ENCODE measurements at regions not wholly inside any gene's neighbourhood (a gene's known extent, or its start where the extent isn't known, plus 50 kb on each side); places are given as distances from the start of the nearest gene placed in this dataset.

GRCh38 chr9:95724253-95724991 is 151.1 kb upstream of the ERCC6L2 start:
- no peak for DNase-seq

GRCh38 chr9:95722141-95722540 is 153.3 kb upstream of the ERCC6L2 start:
- TF ChIP-seq CTCF (IDR thresholded peaks at IDR 0.05 in 4 of 5, conservative IDR thresholded peaks at IDR 0.05 in 1 of 5) (no peak), POLR2A (IDR thresholded peaks at IDR 0.05) (no peak)
- intact Hi-C loops (cut with DNase I; ENCODE audit: low total_unique reads) (no loop called here), in situ Hi-C loops (cut with MboI; ENCODE audit: low sequenced_read_pairs in 4 of 4) (loop anchor here in 2 of 4 donors (10.0 kb wide), 1 partner anchor 493 kb away; no protein-coding TSS in a partner anchor)
- H3K36me3 ChIP-seq = no peaks in the 10 kb centered on the region
- no peaks in the 10 kb centered on the region for H3K27me3 ChIP-seq
- no peaks in the 10 kb centered on the region for H3K9me3 ChIP-seq
- no peak for DNase-seq
- H3K27ac ChIP-seq = no peak overlapping the region
- no peak overlapping the region for H3K4me3 ChIP-seq
- no peak for ATAC-seq
- H3K4me1 ChIP-seq = no peaks in the 10 kb centered on the region

More at GRCh38 chr9:95724253-95724991, 151.1 kb upstream of the ERCC6L2 start:
- no peaks in the 10 kb centered on the region for H3K27me3 ChIP-seq
- intact Hi-C loops (cut with DNase I; ENCODE audit: low total_unique reads) = no loop called here
- no peaks in the 10 kb centered on the region for H3K36me3 ChIP-seq
- no peak overlapping the region for H3K27ac ChIP-seq
- no peaks in the 10 kb centered on the region for H3K4me1 ChIP-seq
- TF ChIP-seq CTCF (IDR thresholded peaks at IDR 0.05 in 4 of 5, conservative IDR thresholded peaks at IDR 0.05 in 1 of 5) = no peak
- TF ChIP-seq POLR2A (IDR thresholded peaks at IDR 0.05) = no peak
- no peaks in the 10 kb centered on the region for H3K9me3 ChIP-seq
- H3K4me3 ChIP-seq = no peak overlapping the region
- in situ Hi-C loops (cut with MboI; ENCODE audit: low sequenced_read_pairs in 4 of 4) = loop anchor here in 2 of 4 donors (10.0 kb wide), 1 partner anchor 490 kb away; no protein-coding TSS in a partner anchor
- no peak for ATAC-seq

DNA sequence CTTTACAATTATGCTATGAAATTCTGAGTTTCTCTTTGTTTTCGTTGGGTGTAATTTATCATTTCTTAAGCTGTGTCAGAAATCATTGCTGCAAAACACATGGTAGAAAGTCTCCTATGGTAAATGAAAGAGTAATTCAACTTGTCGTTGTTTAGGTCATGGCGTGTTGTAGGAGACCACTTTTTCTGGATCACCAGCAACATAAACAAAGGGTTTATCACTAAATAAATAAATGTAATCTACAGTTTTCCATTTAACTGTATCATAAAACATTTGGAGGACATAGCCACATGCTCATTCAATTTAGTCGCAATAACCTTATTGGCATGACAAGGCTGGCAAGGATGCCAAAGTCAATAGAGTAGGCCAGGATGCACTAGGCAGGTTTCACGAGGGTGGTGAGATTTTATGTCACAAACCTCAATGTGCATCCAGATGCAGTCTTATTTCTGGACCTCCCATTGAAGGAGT is 154.4 kb upstream of the ERCC6L2 start:
- Histone ChIP-seq H3K27ac (no peak overlapping the region), H3K4me3 (no peak overlapping the region), H3K36me3 (no peaks in the 10 kb centered on the region), H3K9me3 (no peaks in the 10 kb centered on the region), H3K27me3 (no peaks in the 10 kb centered on the region), H3K4me1 (no peaks in the 10 kb centered on the region)
- no peak for ATAC-seq
- no peak for DNase-seq
- intact Hi-C loops (cut with DNase I; ENCODE audit: low total_unique reads) = no loop called here
- in situ Hi-C loops (cut with MboI; ENCODE audit: low sequenced_read_pairs in 4 of 4) = loop anchor here in 2 of 4 donors (10.0 kb wide), 1 partner anchor 494 kb away; no protein-coding TSS in a partner anchor
- TF ChIP-seq CTCF (IDR thresholded peaks at IDR 0.05 in 4 of 5, conservative IDR thresholded peaks at IDR 0.05 in 1 of 5) = no peak
- TF ChIP-seq POLR2A (IDR thresholded peaks at IDR 0.05) = no peak

GRCh38 chr9:95720496-95720895 is 155.0 kb upstream of the ERCC6L2 start:
- H3K4me3 ChIP-seq = no peak overlapping the region
- intact Hi-C loops (cut with DNase I; ENCODE audit: low total_unique reads) = no loop called here
- in situ Hi-C loops (cut with MboI; ENCODE audit: low sequenced_read_pairs in 4 of 4) = loop anchor here in 2 of 4 donors (10.0 kb wide), 1 partner anchor 494 kb away; no protein-coding TSS in a partner anchor

More at GRCh38 chr9:95720496-95720895, 155.0 kb upstream of the ERCC6L2 start:
- Histone ChIP-seq H3K4me1 (no peaks in the 10 kb centered on the region), H3K27me3 (no peaks in the 10 kb centered on the region), H3K27ac (no peak overlapping the region), H3K9me3 (no peaks in the 10 kb centered on the region), H3K36me3 (no peaks in the 10 kb centered on the region)
- TF ChIP-seq CTCF (IDR thresholded peaks at IDR 0.05 in 4 of 5, conservative IDR thresholded peaks at IDR 0.05 in 1 of 5) (no peak), POLR2A (IDR thresholded peaks at IDR 0.05) (no peak)
- ATAC-seq (no peak), DNase-seq (no peak)

Measured in gastrocnemius medialis (tissue), 4 donors.